ENCODE measurements at regions not wholly inside any gene's neighbourhood (a gene's known extent, or its start where the extent isn't known, plus 50 kb on each side); places are given as distances from the start of the nearest gene placed in this dataset.

GRCh38 chr6:15748341-15748740, 85.5 kb upstream of the DTNBP1 start:
- TF ChIP-seq, protein P1, sequence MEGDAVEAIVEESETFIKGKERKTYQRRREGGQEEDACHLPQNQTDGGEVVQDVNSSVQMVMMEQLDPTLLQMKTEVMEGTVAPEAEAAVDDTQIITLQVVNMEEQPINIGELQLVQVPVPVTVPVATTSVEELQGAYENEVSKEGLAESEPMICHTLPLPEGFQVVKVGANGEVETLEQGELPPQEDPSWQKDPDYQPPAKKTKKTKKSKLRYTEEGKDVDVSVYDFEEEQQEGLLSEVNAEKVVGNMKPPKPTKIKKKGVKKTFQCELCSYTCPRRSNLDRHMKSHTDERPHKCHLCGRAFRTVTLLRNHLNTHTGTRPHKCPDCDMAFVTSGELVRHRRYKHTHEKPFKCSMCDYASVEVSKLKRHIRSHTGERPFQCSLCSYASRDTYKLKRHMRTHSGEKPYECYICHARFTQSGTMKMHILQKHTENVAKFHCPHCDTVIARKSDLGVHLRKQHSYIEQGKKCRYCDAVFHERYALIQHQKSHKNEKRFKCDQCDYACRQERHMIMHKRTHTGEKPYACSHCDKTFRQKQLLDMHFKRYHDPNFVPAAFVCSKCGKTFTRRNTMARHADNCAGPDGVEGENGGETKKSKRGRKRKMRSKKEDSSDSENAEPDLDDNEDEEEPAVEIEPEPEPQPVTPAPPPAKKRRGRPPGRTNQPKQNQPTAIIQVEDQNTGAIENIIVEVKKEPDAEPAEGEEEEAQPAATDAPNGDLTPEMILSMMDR (IDR thresholded peaks at IDR 0.05) = no peak
- TF ChIP-seq POLR2AphosphoS5 (IDR thresholded peaks at IDR 0.05; ENCODE audit: low read depth, low read length) = no peak

Data from Panc1 (cell line).